ENCODE measurements at regions not wholly inside any gene's neighbourhood (a gene's known extent, or its start where the extent isn't known, plus 50 kb on each side); places are given as distances from the start of the nearest gene placed in this dataset.

DNA sequence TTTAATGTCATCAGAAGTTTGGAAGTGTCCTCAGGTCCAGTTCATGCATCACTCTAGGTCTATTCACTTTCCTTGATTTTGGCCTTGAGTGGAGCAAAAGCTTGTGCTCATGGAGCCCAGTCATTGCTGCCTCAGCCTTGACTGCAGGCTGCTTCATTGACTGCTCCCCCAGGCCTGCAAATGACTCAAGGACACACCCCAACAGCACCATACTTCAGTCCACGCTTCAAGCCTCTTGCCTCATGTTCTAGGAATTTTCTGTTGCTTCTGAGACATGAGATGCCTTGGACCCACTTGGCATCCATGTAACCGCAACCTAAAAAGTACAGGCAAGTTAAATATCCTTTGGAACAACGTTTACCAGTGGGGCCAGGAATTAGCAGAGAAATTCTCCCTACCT is 193.7 kb downstream of the PIK3R1 start:
- no peak for DNase-seq

DNA sequence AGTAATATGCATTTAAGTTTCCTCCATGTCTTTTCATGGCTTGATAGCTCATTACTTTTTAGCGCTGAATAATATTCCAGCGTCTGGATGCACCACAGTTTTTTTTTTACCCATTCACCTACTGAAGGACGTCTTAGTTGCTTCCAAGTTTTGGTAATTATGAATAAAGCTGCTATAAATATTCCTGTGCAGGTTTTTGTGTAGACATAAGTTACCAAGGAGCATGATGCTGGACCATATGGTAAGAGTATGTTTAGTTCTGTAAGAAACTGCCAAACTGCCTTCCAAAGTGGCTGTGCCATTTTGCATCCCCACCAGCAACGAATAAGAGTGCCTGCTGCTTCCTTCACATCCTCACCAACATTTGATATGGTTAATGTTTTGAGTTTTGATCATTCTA is 195.6 kb downstream of the PIK3R1 start:
- DNase-seq = no peak

DNA sequence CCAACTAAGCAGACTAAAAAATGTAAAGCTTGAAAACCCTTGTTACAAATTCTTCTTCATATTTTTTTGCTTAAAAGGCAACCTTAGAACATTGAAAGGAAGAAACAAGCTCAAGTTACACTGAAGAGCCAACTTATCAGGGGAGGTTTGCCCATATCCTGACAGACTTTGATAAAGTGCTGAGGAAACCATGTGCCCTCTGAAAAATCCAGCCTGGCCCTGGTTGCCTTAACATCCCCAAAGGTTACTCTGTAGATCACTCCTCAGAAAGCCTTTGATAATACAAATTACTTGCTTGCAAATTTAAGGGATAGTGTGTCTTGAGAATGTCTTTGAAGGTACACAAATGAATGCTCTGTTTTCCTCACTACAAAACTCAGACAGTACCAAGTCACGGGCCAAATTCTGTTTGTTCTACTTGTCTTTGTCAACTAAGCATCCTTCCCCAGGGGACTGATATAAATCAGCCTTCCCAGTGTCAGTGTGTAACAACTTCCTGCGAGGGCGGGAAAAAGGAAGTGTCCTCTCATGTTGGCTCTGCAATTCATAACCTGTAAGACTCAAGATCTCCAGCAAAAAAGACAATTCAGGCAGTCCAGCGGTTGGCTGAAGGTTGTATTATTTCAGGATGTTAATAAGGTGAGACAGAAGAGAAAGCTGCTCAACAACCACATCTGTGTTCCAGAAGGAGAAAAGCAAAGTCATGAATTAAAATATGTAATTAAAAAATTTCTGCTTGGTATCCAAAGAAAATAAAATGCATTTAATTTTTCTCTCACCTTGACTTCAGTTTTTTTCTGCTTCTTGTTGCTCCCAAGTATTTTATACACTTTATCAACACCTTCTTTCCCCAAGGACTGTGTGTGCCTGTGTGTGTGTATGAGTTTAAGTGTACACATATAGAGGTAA is 199.9 kb downstream of the PIK3R1 start:
- no peak for DNase-seq

DNA sequence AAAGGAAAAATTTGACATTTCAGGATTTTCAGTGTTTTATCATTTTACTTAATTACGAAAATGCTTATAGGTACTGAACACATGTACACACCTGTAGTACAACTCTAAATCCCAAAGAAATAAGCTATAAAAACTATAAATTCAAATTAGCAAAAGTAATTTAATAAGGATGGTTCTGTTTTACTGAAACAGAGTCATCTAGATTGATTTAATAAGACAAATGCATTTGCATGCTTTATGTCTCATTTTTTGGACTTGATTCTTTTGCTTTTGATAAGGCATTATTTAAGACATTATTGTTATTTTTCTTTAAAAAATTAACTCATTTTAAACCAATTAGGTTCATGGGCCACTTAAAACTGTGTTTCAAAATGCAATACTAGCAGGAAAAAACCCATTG is 201.2 kb downstream of the PIK3R1 start:
- DNase-seq = no peak

DNA sequence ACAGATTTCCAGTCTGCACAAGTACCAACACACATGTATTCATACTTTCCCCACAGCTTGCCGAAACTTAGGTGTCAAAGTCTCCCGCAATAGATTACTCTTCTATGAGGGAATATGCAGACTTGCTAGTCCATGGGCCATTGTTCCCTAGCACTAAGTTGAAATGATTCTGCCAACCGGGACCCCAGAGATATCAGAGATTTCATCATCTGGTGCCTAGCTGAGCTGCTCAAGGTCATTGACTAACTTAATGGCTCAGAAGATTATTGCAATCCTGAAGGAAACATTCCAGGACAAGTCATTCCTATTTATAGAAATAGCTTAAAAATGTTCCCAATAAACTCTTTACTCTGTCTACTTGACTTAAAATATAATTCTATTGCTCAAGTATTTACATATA is 202.6 kb downstream of the PIK3R1 start:
- DNase-seq = no peak

DNA sequence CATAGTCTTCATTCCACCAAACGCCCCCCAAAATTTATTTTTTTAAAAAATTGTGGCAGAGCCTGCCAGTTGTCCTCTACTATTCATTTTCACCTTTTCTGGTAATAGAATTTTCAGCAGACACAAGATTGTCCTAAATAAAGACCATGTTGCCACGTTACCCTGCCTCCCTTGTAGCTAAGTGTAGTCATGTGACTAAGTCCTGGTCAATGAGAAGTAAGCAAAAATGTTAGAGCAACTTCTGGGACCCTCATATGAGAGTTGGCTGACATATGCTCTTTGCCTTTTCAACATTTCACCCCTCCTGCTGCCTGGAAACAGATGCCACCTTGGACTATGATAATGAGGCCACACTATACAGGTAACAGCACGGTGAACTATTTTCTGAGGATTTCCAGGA is 203.1 kb downstream of the PIK3R1 start:
- no peak for DNase-seq

DNA sequence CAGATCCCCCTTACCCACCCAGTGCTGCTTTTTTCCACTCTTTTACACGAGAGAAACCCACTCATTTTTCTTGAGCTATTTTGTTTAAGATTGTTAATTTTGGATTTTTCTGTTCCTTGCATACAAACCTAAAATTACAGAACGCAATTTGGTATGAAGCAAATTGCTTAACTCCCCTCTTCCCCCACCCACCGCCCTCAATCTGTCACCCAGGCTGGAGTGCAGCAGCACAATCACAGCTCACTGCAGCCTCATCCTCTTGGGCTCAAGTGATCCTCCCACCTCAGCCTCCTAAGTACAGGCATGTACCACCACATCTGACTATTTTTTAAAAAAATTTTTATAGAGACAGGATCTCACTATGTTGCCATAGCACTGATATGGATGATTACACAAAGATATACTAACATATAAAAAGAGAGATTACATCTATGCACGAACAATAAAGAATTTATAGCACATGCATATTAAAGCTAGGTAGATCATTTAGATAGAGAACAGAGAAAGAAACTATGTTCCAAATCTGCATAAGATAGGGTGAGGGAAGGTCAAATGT is 203.6 kb downstream of the PIK3R1 start:
- DNase-seq = no peak

DNA sequence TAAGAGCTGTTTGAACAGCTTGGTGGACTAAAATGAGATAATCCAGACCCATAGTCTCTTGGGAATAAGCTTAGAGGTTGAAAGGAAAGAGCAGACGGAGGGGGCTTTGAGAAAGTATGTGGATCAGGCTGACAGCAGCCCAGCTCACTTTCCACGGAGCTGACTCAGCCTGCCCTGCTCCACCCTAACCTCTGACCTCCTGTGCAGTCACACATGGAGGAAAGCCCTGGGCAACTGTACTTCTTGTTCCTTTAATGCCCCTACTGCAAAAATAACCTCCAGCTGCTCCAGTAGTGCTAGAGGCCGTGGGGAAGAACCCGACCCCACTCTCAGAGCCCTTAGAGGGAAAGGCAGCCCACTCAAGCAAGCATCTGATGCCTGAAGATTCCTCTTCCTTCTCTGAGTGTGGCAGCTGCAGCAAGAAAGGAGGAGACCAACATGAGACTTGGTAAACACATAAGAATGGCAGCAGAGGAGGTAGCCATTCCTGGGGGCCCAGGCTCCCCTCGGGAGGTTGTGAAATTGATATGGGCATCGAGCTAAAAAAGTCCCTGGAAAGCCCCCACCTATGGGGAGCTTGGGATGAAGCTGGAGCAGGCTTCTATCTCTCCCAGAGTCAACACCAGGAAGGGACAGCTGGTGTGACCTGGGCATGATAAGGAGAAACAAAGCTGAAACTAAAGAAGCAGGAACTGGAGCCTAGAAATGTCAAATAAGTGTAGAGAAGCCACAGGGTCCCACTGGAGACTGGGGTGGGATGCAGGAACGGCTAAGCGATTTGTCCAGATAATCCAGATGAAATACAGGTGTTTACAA is 204.3 kb downstream of the PIK3R1 start:
- no peak for DNase-seq

DNA sequence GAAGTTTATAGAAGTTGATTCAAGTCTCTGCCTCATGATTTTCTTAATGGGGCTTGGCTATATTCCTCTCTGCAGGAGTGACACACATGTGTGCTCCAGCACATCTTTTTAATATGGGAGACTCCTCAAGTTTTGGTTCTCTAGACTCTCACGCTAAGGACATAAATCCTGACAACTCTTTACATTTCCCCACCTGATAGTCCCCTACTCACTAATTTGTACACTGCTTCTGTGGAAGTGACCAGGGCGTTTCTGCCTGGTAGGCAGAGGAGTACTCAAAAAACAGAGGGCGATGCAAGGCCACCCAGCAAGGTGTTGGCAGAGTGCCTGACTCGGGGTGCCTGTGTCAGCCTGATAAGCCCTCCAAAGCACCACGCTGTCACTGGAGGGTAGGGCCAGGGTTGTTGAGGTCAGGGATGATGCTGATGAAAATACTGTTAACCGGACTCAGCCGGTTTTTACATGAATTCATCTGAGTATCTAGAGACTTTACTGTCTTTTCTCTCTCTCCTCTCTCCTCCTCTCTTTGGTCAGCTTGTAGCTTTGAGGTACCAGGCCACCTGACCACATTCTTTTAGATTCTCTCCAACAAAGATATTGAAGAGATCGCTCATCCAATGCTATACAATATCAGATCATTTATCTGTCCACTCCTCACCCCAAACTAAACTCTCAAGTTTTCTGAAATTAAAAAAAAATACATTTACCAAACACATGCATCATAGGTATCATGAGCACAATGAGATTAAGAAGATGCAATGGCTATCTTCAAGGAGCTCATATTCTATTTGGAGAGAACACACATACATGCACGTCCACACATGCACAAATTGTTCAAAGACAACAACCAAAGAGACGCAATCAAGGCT is 205.2 kb downstream of the PIK3R1 start:
- DNase-seq = no peak

DNA sequence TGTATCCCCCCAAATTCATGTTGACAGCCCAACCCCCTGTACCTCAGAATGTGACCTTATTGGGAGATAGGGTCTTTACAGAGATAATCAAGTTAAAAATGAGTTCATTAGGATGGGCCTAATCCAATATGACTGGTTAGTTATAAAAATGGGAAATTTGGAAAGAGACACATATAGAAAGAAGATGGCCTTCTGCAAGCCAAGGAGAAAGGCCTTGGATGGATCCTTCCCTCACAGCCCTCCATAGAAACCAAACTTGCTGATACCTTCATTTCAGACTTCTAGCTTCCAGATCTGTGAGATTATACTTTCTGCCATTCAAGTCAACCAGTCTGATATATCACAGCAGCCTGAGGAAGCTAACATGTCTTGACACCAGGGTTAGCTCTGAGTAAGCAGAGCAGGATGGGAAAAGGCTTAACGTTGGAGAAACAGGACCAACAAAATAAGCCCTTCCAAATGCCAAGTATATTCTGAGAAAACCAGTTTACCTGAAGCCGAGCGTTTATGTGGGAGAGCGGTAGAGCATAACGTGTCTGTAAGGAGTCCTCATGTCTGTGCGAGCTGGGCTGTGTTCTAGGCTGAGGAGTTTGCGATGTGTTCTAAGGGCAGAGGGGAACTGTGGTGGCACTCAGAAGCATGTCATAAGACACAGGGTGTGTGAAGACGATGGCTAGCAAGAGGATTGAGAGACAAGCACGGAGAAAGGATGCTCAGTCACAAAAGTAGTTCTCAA is 206.1 kb downstream of the PIK3R1 start:
- DNase-seq = no peak

DNA sequence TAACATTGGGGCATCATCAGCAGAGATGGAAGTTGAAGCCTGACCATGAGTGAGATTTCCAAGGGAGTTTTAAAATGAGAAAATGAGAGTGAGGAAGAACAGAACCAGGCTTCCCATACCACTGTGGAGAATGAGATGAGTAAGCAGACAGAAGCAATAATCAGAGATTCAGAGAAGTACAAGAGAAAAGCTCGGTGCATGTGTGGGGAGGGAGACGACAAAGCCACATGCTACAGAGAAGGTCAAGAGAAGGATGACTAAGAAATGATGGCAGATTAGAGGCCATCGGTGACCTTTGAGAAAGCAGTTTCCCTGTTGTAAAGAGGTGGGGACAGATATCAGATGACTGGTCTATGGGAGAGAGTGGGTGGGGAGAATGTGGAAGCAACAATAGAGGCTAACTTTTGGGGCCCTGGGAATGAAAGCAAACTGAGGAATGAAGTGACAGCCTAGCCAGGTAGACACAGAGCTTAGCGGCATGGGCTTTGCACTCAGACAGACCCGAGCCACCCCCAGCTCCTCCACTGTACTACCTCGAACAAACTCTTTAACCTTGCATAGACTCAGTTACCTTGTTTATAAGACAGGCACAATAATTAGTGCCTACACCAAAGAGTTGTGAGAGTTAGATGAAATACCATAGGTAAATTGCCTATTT is 207.7 kb downstream of the PIK3R1 start:
- no peak for DNase-seq

DNA sequence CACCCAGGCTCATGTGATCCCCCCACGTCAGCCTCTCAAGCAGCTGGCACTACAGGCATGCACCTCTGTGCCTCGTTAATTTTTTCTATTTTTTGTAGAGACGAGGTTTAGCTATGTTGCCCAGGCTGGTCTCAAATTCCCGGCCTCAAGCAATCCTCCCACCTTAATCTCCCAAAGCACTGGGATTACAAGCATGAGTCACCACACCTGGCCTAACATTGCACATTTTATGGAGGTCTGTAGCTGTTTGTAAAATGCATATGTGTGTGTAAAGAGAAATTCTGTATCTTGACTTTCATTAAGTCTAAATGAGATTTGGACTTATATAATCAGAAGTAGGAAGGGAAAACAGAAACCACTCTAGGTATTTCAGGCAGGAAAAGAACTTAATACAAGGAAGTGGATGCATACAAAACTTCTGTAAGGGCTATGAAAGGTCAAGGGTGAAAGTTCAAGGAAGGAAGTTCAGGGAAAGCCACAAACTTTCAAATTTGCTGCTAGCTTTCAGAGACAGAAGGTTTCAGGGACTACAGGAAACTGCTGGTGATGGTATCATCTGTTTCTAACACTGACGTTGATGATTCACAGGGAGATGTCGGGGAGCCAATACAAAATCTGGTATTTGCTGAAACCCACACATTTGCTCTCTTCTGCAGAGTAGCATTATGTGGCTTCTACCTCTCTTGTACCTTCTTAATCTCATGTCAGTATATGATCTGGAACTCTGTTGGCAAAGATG is 209.4 kb downstream of the PIK3R1 start:
- no peak for DNase-seq

DNA sequence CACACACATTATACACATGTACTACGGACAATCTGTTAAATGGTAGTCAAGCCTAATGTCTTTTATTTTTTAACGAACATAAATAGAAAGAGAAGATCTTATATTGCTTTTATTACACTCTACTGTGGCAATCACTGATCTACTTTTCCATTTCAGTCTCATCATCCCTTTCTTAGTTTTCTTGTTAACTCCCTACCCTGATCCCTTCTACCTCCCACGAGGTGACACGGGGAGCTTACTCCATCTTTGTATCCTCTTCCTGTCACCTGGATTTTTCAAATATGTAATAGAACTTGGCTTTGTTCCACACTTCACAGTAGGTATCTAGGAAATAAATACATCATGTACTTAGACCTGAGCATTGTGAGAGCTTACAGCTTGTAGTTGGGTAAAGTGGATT is 211.0 kb downstream of the PIK3R1 start:
- no peak for DNase-seq

DNA sequence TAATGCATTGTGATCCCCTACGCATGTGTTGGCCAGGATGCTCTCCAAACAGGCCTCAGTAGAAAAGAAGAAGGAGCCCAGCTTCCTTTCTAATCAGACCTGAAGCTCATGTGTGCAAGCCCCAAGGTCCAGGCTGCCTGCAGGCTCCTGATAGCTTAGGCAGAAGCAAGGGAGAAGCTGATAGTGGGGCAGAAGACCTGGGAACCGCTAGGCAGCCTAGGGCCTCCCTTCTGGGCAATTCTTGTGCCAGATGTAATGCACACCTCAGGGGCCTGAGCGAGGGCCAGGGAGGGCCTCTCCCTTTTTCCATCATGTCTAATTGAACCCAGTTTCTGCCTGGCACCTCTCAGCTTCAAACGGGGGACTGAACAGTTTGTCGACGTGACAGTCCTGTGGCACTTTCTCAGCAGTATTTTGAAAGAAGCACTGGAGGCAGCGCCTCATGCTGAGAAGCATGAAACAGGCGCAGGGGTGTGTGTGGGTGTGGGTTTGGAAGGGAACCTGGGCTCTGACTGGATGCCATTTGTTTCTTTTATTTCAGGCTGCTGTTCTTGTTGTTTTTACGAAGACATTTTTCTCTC is 212.8 kb downstream of the PIK3R1 start:
- no peak for DNase-seq

DNA sequence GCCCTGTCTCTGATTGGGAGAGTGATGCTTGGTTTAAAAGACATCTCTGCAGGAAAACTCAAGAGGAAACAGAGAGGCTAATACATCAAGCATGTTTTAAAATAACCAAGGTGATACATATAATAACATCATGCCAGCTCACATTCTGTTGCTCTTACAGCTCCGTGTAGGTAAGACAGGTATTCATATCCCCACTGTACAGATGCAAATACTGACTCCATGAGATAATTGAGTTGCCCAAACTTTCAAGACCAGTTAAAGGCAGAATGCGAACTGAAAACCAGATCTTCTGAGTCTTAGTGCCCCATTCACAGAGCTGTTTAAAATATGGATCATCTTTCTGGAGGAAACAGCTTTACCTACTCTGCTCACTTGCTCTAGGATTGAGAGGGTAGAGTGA is 214.0 kb downstream of the PIK3R1 start:
- no peak for DNase-seq

DNA sequence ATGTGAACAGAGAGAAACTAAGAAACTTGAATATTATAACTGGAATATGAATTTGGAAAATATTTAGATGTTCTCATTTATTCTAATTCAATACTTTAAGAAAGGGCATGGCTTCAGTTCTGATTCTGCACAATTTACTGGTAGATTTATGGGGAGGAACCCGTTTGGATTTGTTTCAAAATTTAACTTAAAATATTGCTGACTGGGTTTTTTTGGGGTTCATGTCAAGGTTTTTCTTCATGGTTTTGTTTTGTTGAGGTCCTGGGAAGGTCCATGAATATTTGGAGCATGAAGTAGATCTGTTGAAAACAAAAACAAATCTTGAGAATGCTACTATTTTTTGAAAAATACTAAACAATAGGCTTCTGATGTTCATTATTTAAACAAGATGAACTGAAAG is 214.7 kb downstream of the PIK3R1 start:
- no peak for DNase-seq

DNA sequence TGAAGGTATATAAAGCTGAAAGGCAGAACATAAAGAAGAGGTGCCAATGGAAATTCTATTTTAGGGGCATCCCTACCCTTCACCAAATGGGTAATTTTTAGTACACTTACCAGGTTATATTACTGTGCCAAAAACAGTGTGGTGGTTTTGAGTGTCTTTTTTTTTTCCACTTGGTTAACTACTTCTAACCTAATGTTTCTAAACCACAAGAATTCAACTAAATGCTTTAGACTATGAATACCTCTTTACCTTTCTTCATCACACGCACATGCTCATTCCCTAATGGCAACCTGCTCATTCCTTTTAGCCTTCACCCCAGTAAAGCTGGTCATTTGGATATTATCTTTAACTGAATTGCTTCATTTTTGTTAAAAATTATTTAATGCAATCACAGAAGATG is 215.6 kb downstream of the PIK3R1 start:
- no peak for DNase-seq

DNA sequence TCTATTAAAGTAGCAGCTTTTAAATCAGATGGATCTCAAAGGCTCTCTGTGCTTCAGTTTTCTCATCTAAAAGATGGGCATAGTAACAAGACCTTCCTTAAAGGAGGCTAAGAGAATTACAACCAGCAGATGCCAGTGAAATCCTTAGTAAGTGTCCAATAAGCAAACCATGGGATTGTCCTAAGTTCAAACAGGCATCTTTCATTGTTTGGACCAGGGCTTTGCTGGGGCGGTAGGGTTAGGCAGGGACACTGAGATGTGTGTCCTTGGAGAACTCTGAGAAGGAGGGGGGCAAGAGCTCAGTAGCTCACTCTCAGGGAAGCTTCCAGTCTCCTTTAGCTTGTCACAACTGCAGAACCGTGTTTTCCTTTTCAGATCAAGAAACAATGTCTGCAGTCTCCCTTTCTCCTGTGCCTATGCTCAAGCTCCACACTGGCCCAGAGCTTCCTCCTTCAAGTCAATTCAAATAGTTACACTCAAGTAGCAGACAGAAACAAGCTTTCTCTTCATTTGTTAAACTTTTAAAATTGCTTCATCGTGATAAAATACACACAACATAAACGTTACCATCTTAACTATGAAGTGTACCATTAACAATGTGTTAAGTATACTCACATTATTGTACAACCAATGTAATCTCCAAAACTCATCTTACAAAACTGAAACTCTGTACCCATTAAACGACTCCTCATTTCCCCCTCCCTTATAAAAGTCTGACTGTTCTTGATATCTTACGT is 216.2 kb downstream of the PIK3R1 start:
- DNase-seq = no peak

DNA sequence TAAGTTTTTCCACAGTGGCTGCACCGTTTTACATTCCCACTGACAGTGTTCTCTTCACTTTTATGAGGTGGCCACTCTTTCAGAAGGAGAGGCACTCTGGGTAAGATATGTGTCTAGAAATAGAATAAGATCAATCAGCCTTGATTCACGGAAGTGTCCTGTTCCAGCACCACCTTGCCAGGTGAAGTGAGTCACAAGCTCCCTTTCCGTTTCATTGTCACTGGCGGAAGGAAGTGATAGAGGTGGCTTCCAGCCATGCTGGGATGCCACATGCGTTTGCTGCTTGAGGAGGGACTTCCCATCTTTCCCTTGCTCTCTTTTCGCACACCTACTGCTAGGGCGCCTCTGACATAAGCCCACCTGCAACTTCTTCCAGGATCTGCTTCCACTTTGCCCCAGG is 217.1 kb downstream of the PIK3R1 start:
- no peak for DNase-seq

DNA sequence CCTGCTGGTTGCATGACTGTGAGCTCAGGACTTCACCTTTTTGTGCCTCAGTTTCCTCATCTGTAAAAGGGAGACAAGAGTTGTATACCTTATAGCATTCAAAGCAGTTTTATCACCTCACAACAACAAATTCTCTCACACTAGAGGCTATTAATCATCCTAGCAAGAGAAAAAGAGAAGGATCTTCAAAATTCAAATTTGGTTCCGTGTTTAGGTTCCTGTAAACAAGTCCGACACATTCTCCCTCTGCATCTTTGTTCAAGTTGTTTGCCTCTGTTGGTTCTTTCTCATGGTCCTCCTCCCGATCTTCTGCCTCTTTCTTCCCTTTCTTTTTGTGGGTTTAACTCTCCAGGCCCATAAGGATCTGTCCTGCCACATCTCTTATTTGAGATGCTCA is 218.0 kb downstream of the PIK3R1 start:
- DNase-seq = no peak
